DMS153 (cell line): ENCODE measurements at regions not wholly inside any gene's neighbourhood (a gene's known extent, or its start where the extent isn't known, plus 50 kb on each side); places are given as distances from the start of the nearest gene placed in this dataset.
"Not testable (repeated sequence)": the region's sequence is repeated elsewhere in the genome, so short reads cannot be mapped to it uniquely, and the experiment has no call there.

Experiments used
- DNase-seq: peaks from one replicate; lab custom pipeline; 2025; lab: John Stamatoyannopoulos, UW

GRCh38 chr12:25337916-25338315 is 87.2 kb upstream of the KRAS start:
- no peak for DNase-seq

GRCh38 chr12:25332143-25332542 is 81.4 kb upstream of the KRAS start:
- DNase-seq, result no peak

GRCh38 chr12:25328072-25328712 is 77.5 kb upstream of the KRAS start:
- DNase-seq, result peak; percentile 89

- no peak for DNase-seq
These were observed 76.6 kb upstream of the KRAS start for GRCh38 chr12:25327321-25327720.

GRCh38 chr12:25326326-25326725 is 75.6 kb upstream of the KRAS start:
- no peak for DNase-seq

GRCh38 chr12:25324861-25325260 is 74.1 kb upstream of the KRAS start:
- DNase-seq, result no peak

- DNase-seq, result no peak
These were observed 72.9 kb upstream of the KRAS start for GRCh38 chr12:25323581-25323982.

GRCh38 chr12:25322918-25323531 is 72.3 kb upstream of the KRAS start:
- peak; percentile 32 for DNase-seq

- no peak for DNase-seq
These were observed 71.6 kb upstream of the KRAS start for GRCh38 chr12:25322351-25322750.

GRCh38 chr12:25321772-25322171 is 71.0 kb upstream of the KRAS start:
- no peak for DNase-seq

- no peak for DNase-seq
These were observed 69.6 kb upstream of the KRAS start for GRCh38 chr12:25320123-25321006.

GRCh38 chr12:25319233-25319984 is 68.7 kb upstream of the KRAS start:
- DNase-seq, result no peak

GRCh38 chr12:25317553-25317952 is 66.8 kb upstream of the KRAS start:
- no peak for DNase-seq

GRCh38 chr12:25315388-25315787 is 64.7 kb upstream of the KRAS start:
- DNase-seq, result no peak

- DNase-seq, result not testable (repeated sequence)
These were observed 62.7 kb upstream of the KRAS start for GRCh38 chr12:25313266-25313990.

- DNase-seq, result no peak
These were observed 60.8 kb upstream of the KRAS start for GRCh38 chr12:25311506-25311905.

GRCh38 chr12:25310071-25310470 is 59.3 kb upstream of the KRAS start:
- not testable (repeated sequence) for DNase-seq

- DNase-seq, result no peak
These were observed 58.0 kb upstream of the KRAS start for GRCh38 chr12:25308756-25309155.

GRCh38 chr12:25307818-25308217 is 57.1 kb upstream of the KRAS start:
- no peak for DNase-seq

- DNase-seq, result no peak
These were observed 51.1 kb upstream of the KRAS start for GRCh38 chr12:25301798-25302197.
